ENCODE measurements at regions not wholly inside any gene's neighbourhood (a gene's known extent, or its start where the extent isn't known, plus 50 kb on each side); places are given as distances from the start of the nearest gene placed in this dataset.

DNA sequence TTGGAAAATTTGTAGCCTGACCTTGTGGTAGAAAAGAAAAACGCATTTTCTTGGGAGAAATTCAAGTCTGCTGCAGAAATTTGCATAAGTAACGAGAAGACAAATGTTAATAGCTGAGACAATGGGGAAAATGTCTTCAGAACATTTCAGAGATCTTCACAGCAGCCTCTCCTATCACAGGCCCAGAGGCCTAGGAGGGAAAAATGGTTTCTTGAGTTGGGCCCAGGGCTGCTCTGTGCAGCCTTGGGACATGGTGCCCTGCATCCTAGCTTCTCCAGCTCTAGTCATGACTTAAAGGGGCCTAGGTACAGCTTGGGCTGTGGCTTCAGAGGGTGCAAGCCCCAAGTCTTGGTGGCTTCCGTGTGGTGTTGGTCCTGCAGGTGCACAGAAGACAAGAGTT lies 104.2 kb downstream of the ZNF621 start:
- no peak for TF ChIP-seq EP300 (IDR thresholded peaks at IDR 0.05)
- TF ChIP-seq, protein P1, sequence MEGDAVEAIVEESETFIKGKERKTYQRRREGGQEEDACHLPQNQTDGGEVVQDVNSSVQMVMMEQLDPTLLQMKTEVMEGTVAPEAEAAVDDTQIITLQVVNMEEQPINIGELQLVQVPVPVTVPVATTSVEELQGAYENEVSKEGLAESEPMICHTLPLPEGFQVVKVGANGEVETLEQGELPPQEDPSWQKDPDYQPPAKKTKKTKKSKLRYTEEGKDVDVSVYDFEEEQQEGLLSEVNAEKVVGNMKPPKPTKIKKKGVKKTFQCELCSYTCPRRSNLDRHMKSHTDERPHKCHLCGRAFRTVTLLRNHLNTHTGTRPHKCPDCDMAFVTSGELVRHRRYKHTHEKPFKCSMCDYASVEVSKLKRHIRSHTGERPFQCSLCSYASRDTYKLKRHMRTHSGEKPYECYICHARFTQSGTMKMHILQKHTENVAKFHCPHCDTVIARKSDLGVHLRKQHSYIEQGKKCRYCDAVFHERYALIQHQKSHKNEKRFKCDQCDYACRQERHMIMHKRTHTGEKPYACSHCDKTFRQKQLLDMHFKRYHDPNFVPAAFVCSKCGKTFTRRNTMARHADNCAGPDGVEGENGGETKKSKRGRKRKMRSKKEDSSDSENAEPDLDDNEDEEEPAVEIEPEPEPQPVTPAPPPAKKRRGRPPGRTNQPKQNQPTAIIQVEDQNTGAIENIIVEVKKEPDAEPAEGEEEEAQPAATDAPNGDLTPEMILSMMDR (IDR thresholded peaks at IDR 0.05), result no peak
- TF ChIP-seq POLR2A (IDR thresholded peaks at IDR 0.05), result no peak
